ENCODE measurements at regions not wholly inside any gene's neighbourhood (a gene's known extent, or its start where the extent isn't known, plus 50 kb on each side); places are given as distances from the start of the nearest gene placed in this dataset.

DNA sequence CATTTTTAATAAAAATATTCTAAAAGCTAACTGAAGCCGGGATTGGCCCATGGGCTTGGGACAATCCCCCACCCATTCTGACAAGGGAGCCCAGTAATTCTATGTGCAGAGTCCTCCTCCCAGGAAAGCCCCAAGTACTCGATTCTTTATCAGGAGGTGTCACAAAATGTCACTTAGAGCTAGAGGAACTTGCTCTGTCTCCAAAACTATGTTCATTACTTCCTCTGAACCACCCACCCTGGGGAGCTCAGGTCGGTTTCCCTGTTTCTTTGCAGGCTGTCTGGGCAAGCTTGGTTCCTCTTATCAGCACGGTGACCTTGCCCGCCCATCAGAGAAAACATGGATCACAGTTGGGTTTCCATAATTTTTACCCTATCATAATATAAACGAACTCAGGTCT is 430.6 kb upstream of the ID2 start:
- TF ChIP-seq POLR2A (IDR thresholded peaks at IDR 0.05; ENCODE audit: low read depth) (no peak), EP300 (IDR thresholded peaks at IDR 0.05) (no peak), POLR2AphosphoS5 (IDR thresholded peaks at IDR 0.05) (no peak)
- TF ChIP-seq, protein P1, sequence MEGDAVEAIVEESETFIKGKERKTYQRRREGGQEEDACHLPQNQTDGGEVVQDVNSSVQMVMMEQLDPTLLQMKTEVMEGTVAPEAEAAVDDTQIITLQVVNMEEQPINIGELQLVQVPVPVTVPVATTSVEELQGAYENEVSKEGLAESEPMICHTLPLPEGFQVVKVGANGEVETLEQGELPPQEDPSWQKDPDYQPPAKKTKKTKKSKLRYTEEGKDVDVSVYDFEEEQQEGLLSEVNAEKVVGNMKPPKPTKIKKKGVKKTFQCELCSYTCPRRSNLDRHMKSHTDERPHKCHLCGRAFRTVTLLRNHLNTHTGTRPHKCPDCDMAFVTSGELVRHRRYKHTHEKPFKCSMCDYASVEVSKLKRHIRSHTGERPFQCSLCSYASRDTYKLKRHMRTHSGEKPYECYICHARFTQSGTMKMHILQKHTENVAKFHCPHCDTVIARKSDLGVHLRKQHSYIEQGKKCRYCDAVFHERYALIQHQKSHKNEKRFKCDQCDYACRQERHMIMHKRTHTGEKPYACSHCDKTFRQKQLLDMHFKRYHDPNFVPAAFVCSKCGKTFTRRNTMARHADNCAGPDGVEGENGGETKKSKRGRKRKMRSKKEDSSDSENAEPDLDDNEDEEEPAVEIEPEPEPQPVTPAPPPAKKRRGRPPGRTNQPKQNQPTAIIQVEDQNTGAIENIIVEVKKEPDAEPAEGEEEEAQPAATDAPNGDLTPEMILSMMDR (IDR thresholded peaks at IDR 0.05) = no peak

Data from esophagus muscularis mucosa (tissue), 4 donors.